HG02973 (cell line): ENCODE measurements at regions not wholly inside any gene's neighbourhood (a gene's known extent, or its start where the extent isn't known, plus 50 kb on each side); places are given as distances from the start of the nearest gene placed in this dataset.

Experiments
- ATAC-seq: cut with Tn5 transposase; IDR thresholded peaks from one replicate; pipeline ENCODE4 v1.9.1; 2021; ENCODE audit warnings: moderate library complexity; ENCODE audit not compliant: unreplicated experiment

GRCh38 chr19:31402529-31403316 is 53.5 kb upstream of the TSHZ3 start:
- no peak for ATAC-seq

GRCh38 chr19:31406106-31406505 is 56.9 kb upstream of the TSHZ3 start:
- no peak for ATAC-seq

GRCh38 chr19:31408460-31409124 is 59.4 kb upstream of the TSHZ3 start:
- ATAC-seq: no peak

GRCh38 chr19:31413353-31413752 is 64.1 kb upstream of the TSHZ3 start:
- ATAC-seq: no peak

GRCh38 chr19:31415322-31415721 is 66.1 kb upstream of the TSHZ3 start:
- ATAC-seq: no peak

- no peak for ATAC-seq
These were observed 67.3 kb upstream of the TSHZ3 start for GRCh38 chr19:31416548-31416947.

GRCh38 chr19:31418055-31418454 is 68.8 kb upstream of the TSHZ3 start:
- ATAC-seq: no peak

GRCh38 chr19:31418692-31419430 is 69.6 kb upstream of the TSHZ3 start:
- ATAC-seq: no peak

- ATAC-seq: no peak
These were observed 70.7 kb upstream of the TSHZ3 start for GRCh38 chr19:31419871-31420445.

- no peak for ATAC-seq
These were observed 71.8 kb upstream of the TSHZ3 start for GRCh38 chr19:31421082-31421481.

GRCh38 chr19:31421856-31422255 is 72.6 kb upstream of the TSHZ3 start:
- ATAC-seq: no peak

- ATAC-seq: no peak
These were observed 74.7 kb upstream of the TSHZ3 start for GRCh38 chr19:31423896-31424295.

GRCh38 chr19:31424861-31425620 is 75.8 kb upstream of the TSHZ3 start:
- no peak for ATAC-seq

- no peak for ATAC-seq
These were observed 78.6 kb upstream of the TSHZ3 start for GRCh38 chr19:31427857-31428256.

- ATAC-seq: no peak
These were observed 81.1 kb upstream of the TSHZ3 start for GRCh38 chr19:31430381-31430780.

- ATAC-seq: no peak
These were observed 83.1 kb upstream of the TSHZ3 start for GRCh38 chr19:31432201-31432810.

GRCh38 chr19:31436121-31436776 is 87.0 kb upstream of the TSHZ3 start:
- ATAC-seq: no peak

GRCh38 chr19:31438401-31439269 is 89.4 kb upstream of the TSHZ3 start:
- no peak for ATAC-seq

- no peak for ATAC-seq
These were observed 90.0 kb upstream of the TSHZ3 start for GRCh38 chr19:31439270-31439573.
